Colonic mucosa (tissue), 4 donors: ENCODE measurements at regions not wholly inside any gene's neighbourhood (a gene's known extent, or its start where the extent isn't known, plus 50 kb on each side); places are given as distances from the start of the nearest gene placed in this dataset.

Experiments used
- DNase-seq: peaks from one replicate; pipeline ENCODE4 v3.0.0-alpha.2; 2020
- H3K27ac ChIP-seq: fragments of 200-600 bp; one replicate; pipeline ENCODE4 v1.8.0; 2021
- H3K27me3 ChIP-seq: fragments of 200-600 bp; one replicate; pipeline ENCODE4 v1.8.0; 2021
- H3K36me3 ChIP-seq: fragments of 200-600 bp; one replicate; pipeline ENCODE4 v1.8.0; 2021
- H3K4me1 ChIP-seq: fragments of 200-600 bp; one replicate; pipeline ENCODE4 v1.8.0; 2021; ENCODE audit warnings: mild to moderate bottlenecking
- H3K4me3 ChIP-seq: fragments of 200-600 bp; one replicate; pipeline ENCODE4 v1.8.0; 2021
- H3K9ac ChIP-seq, 2 donors: one replicate each; pipeline ENCODE4 v1.7.0; 2013; ENCODE audit warnings: control low read depth in 2 of 2, low read depth in 2 of 2, low read length in 2 of 2
- H3K9me3 ChIP-seq: fragments of 200-600 bp; one replicate; pipeline ENCODE4 v1.8.0; 2021
- intact Hi-C: fragments of 100-400 bp; cut with DNase I; formaldehyde crosslinking; loops from one replicate; pipeline ENCODE4 v1.14.1; 2022
- TF ChIP-seq, protein P1 (sequence below): fragments of 200-600 bp; IDR thresholded peaks from one replicate; pipeline ENCODE4 v1.8.0; 2022; ENCODE audit warnings: antibody characterized with exemption, mild to moderate bottlenecking
- donor health status: healthy.
- donor health status: DM: no; HTN: no; CAD: no.
- donor health status: DM: no; HTN: no; CAD: no.

DNA sequence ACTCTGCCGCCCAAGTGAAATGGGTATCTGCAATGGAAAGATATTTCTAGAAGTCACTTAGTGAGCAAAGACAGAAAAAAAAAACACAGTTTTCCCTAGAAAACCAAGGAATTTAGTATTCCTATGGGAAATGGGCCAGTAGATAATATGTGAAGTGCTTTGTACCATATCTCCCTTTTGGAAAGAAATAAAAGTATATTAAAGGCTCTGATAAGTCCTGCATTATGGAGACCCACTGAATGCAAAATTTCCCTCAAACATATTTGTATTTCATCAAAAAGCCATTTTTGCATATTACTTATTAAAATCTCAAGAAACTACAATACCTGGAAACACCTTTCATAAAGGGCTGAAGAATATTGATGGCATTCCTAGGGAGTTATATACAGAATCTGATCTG is 51.6 kb upstream of the DYNLRB2 start:
- no peak for DNase-seq
- intact Hi-C loops: no loop called here
- no peaks in the 10 kb centered on the region for H3K4me1 ChIP-seq
- H3K27ac ChIP-seq: no peak overlapping the region
- TF ChIP-seq, protein P1, sequence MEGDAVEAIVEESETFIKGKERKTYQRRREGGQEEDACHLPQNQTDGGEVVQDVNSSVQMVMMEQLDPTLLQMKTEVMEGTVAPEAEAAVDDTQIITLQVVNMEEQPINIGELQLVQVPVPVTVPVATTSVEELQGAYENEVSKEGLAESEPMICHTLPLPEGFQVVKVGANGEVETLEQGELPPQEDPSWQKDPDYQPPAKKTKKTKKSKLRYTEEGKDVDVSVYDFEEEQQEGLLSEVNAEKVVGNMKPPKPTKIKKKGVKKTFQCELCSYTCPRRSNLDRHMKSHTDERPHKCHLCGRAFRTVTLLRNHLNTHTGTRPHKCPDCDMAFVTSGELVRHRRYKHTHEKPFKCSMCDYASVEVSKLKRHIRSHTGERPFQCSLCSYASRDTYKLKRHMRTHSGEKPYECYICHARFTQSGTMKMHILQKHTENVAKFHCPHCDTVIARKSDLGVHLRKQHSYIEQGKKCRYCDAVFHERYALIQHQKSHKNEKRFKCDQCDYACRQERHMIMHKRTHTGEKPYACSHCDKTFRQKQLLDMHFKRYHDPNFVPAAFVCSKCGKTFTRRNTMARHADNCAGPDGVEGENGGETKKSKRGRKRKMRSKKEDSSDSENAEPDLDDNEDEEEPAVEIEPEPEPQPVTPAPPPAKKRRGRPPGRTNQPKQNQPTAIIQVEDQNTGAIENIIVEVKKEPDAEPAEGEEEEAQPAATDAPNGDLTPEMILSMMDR: no peak
- H3K27me3 ChIP-seq: peaks cover 5% of the 10 kb centered on the region
- no peaks in the 10 kb centered on the region for H3K36me3 ChIP-seq
- no peak overlapping the region for H3K4me3 ChIP-seq
- H3K9ac ChIP-seq: no peak overlapping the region
- H3K9me3 ChIP-seq: no peaks in the 10 kb centered on the region

DNA sequence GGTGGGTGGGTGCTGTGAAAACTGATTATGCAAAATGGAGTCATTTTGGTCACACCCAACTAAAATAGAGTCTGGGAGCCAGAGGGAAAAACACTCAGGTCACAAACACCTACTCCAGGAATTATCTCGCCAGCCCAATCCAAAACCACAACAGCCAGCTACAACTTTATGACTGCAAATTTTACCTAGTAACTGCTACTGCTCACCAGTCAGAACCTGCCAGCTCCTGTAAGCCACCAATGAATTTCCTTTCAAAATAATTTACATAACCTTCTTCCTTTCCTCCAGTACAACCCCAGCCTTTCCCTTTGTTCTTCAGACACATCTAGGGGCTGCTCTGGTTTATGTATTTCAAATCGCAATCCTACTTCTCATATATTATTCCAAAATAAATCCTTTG is 52.6 kb upstream of the DYNLRB2 start:
- Histone ChIP-seq H3K9ac (no peak overlapping the region), H3K4me3 (no peak overlapping the region), H3K36me3 (no peaks in the 10 kb centered on the region), H3K27me3 (peaks cover 5% of the 10 kb centered on the region), H3K4me1 (no peaks in the 10 kb centered on the region), H3K9me3 (no peaks in the 10 kb centered on the region), H3K27ac (no peak overlapping the region)
- TF ChIP-seq, protein P1: no peak
- DNase-seq: no peak
- intact Hi-C loops: no loop called here

DNA sequence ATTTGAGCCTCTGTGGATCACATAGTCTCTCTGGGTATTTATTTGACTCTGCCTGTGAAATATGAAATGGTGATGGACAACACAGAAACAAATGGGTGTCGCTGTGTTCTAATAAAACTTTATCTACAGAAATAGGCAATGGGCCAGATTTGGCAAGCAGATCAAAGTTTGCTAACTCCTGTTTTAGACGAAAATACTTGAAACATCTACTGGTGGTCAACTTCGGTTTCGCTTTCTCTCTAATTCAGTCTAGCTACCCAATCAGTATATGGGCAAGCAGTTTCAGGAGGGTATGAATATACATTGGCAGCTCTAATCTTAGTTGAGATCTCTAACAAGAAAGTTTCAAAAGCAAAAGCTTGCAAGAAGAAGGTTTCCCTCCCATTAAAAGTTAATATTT is 60.1 kb upstream of the DYNLRB2 start:
- H3K36me3 ChIP-seq: no peaks in the 10 kb centered on the region
- no peak overlapping the region for H3K4me3 ChIP-seq
- intact Hi-C loops: no loop called here
- H3K27me3 ChIP-seq: no peaks in the 10 kb centered on the region
- no peaks in the 10 kb centered on the region for H3K4me1 ChIP-seq
- no peak overlapping the region for H3K27ac ChIP-seq
- H3K9me3 ChIP-seq: no peaks in the 10 kb centered on the region
- TF ChIP-seq, protein P1: no peak
- no peak for DNase-seq
- H3K9ac ChIP-seq: no peak overlapping the region

DNA sequence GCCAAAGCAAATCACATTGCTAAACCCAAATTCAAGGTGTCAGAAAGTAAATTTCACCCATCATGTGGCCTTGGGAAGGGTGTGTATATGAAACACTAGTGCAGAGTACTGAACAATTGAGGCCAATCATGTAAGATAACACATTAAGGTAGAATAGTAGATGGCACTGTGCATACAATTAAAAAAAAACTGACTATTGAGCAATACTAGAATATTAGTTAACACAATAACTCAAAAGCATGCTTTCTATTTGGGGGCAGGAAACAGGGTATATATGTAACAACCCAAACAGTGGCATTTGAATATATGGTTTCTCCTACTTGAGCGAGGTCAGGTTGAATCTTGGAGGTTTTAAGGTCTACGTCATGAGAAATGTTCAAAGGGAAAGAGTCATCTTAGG is 63.0 kb upstream of the DYNLRB2 start:
- TF ChIP-seq, protein P1: no peak
- no peak for DNase-seq
- no peaks in the 10 kb centered on the region for H3K27me3 ChIP-seq
- no peak overlapping the region for H3K9ac ChIP-seq
- H3K4me3 ChIP-seq: no peak overlapping the region
- H3K9me3 ChIP-seq: no peaks in the 10 kb centered on the region
- intact Hi-C loops: no loop called here
- H3K36me3 ChIP-seq: no peaks in the 10 kb centered on the region
- H3K4me1 ChIP-seq: no peaks in the 10 kb centered on the region
- no peak overlapping the region for H3K27ac ChIP-seq

DNA sequence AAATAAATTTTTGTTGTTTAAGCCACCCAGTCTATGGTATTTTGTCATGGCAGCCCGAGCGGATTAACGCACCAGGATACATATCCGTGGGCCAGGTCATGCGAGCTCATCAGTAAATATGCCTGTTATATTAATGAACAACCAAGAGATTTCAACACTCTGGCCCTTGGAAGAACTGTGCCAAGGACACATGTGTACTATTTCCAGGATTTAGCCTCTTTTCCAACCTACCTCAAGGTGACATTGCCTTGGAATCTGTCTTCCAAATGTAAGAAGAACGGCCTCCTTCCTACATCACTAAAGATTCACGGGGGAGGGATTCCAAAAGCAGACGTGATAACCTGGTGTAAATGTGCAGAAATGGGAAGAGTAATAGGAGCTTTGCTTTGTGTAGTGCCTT is 72.8 kb upstream of the DYNLRB2 start:
- H3K9ac ChIP-seq: no peak overlapping the region
- H3K36me3 ChIP-seq: no peaks in the 10 kb centered on the region
- no peak overlapping the region for H3K4me3 ChIP-seq
- H3K9me3 ChIP-seq: no peaks in the 10 kb centered on the region
- DNase-seq: no peak
- intact Hi-C loops: loop anchor here (10.0 kb wide), 1 partner anchor 473 kb away; no protein-coding TSS in a partner anchor
- no peak overlapping the region for H3K27ac ChIP-seq
- no peaks in the 10 kb centered on the region for H3K4me1 ChIP-seq
- no peaks in the 10 kb centered on the region for H3K27me3 ChIP-seq
- TF ChIP-seq, protein P1: no peak
